ENCODE measurements at regions not wholly inside any gene's neighbourhood (a gene's known extent, or its start where the extent isn't known, plus 50 kb on each side); places are given as distances from the start of the nearest gene placed in this dataset.

- H3K36me3 Mint-ChIP-seq (ENCODE audit: low read depth), result peaks cover 4% of the 10 kb centered on the region
- peak overlapping the region; percentile 90 for H3K27ac Mint-ChIP-seq
- peaks cover 28% of the 10 kb centered on the region for H3K9me3 Mint-ChIP-seq
- peaks cover 56% of the 10 kb centered on the region for H3K4me1 Mint-ChIP-seq
- no peak for TF ChIP-seq CTCF (IDR thresholded peaks at IDR 0.05)
- H3K4me3 Mint-ChIP-seq, result peak overlapping the region; percentile 37
- no peak for DNase-seq
- peaks cover 2% of the 10 kb centered on the region for H3K27me3 Mint-ChIP-seq (ENCODE audit: low read depth, poor library complexity)
These were observed 270.8 kb downstream of the PTTG2 start for GRCh38 chr4:38230821-38231563.

- Mint-ChIP-seq H3K27ac (peak overlapping the region; percentile 79), H3K36me3 (ENCODE audit: low read depth) (no peaks in the 10 kb centered on the region), H3K4me3 (no peak overlapping the region), H3K4me1 (peaks cover 51% of the 10 kb centered on the region), H3K27me3 (ENCODE audit: low read depth, poor library complexity) (peaks cover 6% of the 10 kb centered on the region), H3K9me3 (peaks cover 25% of the 10 kb centered on the region)
- TF ChIP-seq CTCF (IDR thresholded peaks at IDR 0.05), result no peak
- DNase-seq, result no peak
These were observed 271.4 kb downstream of the PTTG2 start for GRCh38 chr4:38231626-38232025.

- no peak overlapping the region for H3K4me3 Mint-ChIP-seq
- no peak for TF ChIP-seq CTCF (IDR thresholded peaks at IDR 0.05)
- peaks cover 25% of the 10 kb centered on the region for H3K9me3 Mint-ChIP-seq
- H3K27ac Mint-ChIP-seq, result no peak overlapping the region
- peaks cover 45% of the 10 kb centered on the region for H3K4me1 Mint-ChIP-seq
- no peaks in the 10 kb centered on the region for H3K36me3 Mint-ChIP-seq (ENCODE audit: low read depth)
- no peak for DNase-seq
- peaks cover 8% of the 10 kb centered on the region for H3K27me3 Mint-ChIP-seq (ENCODE audit: low read depth, poor library complexity)
These were observed 272.5 kb downstream of the PTTG2 start for GRCh38 chr4:38232741-38233140.

GRCh38 chr4:38233727-38234480 lies 273.7 kb downstream of the PTTG2 start:
- no peak overlapping the region for H3K27ac Mint-ChIP-seq
- H3K4me1 Mint-ChIP-seq, result peaks cover 50% of the 10 kb centered on the region
- TF ChIP-seq CTCF (IDR thresholded peaks at IDR 0.05), result no peak
- H3K27me3 Mint-ChIP-seq (ENCODE audit: low read depth, poor library complexity), result peaks cover 8% of the 10 kb centered on the region
- peaks cover 25% of the 10 kb centered on the region for H3K9me3 Mint-ChIP-seq
- no peak for DNase-seq
- H3K36me3 Mint-ChIP-seq (ENCODE audit: low read depth), result no peaks in the 10 kb centered on the region
- no peak overlapping the region for H3K4me3 Mint-ChIP-seq

GRCh38 chr4:38235354-38235753 lies 275.2 kb downstream of the PTTG2 start:
- H3K27ac Mint-ChIP-seq, result no peak overlapping the region
- H3K9me3 Mint-ChIP-seq, result peaks cover 25% of the 10 kb centered on the region
- DNase-seq, result no peak
- peaks cover 8% of the 10 kb centered on the region for H3K27me3 Mint-ChIP-seq (ENCODE audit: low read depth, poor library complexity)
- no peaks in the 10 kb centered on the region for H3K36me3 Mint-ChIP-seq (ENCODE audit: low read depth)
- TF ChIP-seq CTCF (IDR thresholded peaks at IDR 0.05), result no peak
- no peak overlapping the region for H3K4me3 Mint-ChIP-seq
- peaks cover 36% of the 10 kb centered on the region for H3K4me1 Mint-ChIP-seq
